Fibroblast of skin of left quadriceps (primary cell): ENCODE measurements at regions not wholly inside any gene's neighbourhood (a gene's known extent, or its start where the extent isn't known, plus 50 kb on each side); places are given as distances from the start of the nearest gene placed in this dataset.

Experiments used
- DNase-seq, 2 experiments: peaks; one replicate each; pipeline ENCODE4 v3.0.0-alpha.2; 2013; ENCODE audit warnings: low read depth in 2 of 2

DNA sequence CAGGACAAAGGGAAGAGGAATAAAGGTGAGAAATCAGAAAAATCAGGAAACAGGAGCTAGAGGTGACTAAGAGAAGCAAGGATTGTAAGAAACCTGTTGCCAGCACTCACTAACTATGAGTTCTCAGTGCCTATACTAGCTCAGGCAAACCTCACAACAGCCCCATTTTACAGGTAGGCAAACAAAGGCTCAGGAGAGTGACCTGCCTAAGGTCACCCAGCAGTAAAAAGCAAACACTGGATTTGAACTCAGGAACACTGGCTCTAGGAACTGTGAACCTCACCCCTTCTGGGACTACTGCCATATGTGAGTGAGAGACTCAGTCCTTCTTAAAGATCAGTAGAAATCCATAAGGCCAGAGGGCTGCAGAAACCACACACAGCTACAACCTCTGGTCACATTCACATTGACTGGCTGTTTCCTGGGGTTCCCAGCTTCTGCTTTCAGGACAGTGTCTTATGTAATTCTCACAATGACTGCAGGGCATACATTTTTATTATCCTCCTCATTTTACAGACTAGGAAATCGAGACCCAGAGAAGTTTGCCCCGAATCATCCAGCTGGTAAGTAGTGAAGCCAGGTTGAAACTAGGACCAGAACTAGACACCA lies 80.7 kb upstream of the MAFB start:
- no peak for DNase-seq

DNA sequence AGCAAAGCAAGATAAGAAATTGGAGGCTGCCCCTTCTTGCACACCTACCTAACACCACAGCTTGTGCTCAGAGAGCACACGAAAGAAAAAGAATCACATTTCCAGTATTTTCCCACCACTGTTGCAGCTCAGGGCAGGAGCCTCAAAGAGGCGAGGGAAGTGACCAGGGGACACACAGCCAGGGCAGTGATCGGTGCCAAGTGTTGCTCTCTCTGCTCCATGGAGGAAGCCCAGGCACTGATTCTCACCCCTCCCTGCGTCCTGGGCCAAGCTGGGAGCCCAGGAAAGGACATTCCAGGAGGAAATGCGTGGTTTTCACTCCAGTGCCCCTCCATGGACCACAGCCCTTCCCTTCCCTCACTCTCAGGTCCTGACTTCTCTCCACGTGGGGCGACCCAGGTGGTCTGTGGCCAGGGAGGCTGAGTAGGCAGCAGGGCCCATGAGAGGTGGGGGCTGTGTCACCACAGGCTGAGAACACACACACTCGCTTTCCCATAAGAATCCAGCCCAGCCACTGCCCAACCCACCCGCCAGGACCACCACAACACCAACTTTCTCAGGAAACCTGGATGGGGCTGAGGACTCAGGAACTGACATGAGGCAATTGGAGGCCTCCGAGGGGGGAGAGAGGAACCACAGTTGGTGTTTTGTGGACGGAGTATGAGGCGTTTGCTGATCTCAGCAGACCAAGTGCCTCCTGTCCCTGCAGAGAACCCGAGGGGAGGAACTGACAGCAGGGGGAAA lies 81.7 kb upstream of the MAFB start:
- no peak for DNase-seq

GRCh38 chr20:40771308-40771610 lies 82.2 kb upstream of the MAFB start:
- no peak for DNase-seq

DNA sequence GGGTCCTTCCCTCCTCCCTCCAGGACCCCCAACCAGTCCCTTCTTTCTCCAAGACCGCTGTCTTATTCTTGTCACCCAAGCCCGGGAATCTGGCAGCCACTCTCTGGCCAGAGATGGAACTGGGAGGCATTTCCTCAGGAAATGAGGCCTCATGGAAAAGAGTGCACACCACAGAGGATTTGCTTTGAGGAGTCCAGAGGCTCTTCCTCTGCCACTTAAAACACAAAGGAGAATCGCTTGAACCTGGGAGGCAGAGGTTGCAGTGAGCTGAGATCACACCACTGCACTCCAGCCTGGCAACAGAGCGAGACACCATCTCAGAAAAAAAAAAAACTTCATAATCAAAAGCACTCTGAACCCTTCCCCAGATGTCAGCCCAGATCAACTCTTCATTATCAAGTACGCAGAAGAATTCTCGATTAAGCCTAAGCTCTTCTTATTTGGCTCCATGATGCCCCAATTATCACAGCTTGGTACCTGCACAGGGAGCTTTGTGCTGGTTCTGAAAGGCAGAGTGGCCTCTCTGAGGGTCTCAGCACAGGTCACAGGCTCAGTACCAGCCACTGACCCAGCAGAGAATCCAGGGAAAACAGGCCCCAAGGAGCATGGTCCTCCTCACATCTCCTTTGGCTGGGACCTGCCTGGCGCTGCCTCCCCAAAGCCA lies 82.9 kb upstream of the MAFB start:
- no peak for DNase-seq

DNA sequence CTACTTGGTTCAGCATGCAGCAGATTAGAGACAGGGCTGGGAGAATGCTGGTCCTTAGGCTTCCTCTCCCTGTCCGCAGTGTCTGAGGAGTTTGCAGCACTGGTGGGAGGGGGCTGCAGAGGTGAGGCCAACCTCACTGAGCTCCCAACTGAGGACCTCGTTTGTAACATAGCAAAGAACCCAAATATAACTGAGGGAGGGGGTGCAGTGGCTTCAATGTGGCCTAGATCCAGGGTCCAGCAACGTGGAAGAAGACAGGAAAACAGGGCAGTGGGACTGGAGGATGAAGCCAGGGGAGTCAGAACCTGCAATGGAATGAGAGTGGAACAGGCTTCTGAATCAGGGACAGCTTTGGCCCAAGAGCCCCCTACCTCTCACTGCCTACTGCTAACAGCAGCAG lies 84.3 kb upstream of the MAFB start:
- DNase-seq, result no peak

GRCh38 chr20:40774252-40774651 lies 85.2 kb upstream of the MAFB start:
- no peak for DNase-seq

GRCh38 chr20:40775561-40776146 lies 86.6 kb upstream of the MAFB start:
- DNase-seq, result no peak

DNA sequence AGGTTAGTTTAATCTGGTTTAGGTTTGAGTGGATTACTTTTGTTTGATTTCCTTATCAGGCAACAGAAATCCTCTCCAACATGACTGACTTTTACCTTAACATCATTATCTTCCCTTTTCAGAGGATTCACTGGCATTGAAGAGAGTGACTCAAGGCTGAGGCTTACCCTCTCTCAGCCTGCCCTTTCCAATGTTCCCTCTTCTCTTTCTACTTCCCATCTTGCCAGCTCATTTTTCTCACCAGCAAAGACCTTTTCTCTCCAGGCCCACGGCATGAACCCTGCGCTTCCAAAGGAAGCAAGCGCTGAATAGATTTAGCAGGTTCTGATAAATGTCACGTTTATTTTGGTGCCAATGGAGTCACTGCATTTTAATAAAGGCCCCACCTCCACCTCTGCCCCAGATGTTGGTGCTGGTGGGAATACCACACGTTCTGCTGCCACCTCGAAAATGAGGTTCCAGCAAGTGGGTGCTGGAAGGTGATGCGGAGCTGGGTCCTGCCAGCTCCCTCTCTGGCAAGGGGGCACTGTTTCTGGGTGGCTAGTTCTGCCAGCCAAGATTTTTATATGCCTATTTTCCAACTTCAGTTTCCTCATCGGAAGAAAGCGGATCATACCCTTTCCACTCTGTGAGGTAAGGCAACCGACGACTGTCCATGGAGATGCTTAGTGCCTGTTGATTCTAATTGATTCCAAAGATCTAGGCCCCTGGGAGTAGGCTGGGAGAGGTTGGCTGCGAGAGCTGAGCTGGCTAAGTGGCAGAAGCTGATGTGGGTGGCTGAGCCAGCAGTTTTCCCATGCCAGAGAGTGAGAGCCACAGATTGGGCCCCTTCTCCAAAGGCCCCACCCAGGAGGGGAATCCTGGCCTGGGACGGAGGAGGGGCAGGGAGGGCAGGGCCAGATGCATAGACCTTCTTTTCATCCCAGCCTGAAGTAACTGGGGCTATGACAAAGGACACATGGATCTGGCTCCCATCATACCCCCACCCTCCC lies 87.7 kb upstream of the MAFB start:
- DNase-seq, result no peak

DNA sequence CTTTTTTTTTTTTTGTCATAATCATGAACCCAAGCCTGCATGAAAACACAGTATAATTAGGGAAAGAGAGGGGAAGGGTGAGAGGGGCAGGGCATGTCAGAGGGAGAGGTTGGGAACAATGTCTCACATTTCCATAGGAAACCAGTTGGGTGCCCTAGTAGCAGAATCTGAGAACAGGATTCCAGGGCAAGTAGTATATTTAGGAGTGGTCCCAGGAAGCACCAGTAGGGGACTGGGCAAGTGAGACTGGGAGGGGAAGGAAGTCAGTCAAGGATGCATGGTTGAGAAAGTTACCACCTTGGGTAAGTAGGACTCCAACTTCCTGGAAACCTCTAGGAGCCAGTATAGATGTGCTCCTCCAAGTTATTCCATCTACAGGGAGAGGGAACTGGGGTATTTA lies 88.6 kb upstream of the MAFB start:
- no peak for DNase-seq

- no peak for DNase-seq
Measured at GRCh38 chr20:40778894-40779496, 90.0 kb upstream of the MAFB start.

GRCh38 chr20:40781327-40782042 lies 92.4 kb upstream of the MAFB start:
- DNase-seq, result no peak

DNA sequence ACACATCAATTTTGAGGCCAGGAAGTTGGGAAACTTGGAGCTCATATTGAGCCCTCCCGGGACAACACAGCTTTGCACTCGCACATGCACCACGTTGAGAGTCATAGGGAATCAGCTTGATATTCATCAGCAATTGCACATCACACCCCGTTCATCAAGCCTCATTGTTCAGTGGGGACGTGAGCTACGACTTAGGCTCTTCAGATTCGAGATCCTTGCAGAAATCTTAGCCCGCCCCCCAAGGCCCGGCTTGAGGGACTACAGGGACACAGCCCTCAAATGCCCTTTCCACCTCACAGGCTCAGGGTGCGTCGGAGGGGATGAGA lies 93.0 kb upstream of the MAFB start:
- DNase-seq, result no peak

DNA sequence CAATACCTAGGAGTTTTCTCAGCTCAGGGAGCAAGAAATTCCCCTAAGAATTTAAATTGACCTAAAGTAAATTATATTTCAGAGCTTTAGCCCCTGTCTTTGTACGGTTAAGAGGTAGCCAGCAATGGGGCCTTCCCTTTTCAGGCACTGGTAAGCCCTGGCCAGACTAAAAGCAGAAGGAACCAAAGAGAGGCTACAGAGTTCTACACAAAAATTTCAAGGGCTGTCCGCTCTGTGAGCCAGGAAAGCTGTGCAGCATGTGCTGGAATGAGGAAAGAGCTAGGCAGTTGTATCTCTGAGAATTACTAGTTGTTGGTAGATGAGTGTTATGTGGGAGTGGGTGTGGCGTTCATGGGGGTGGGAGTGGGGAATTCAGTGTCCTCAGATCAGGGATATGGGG lies 96.3 kb upstream of the MAFB start:
- DNase-seq, result no peak

GRCh38 chr20:40786336-40786735 lies 97.3 kb upstream of the MAFB start:
- no peak for DNase-seq

GRCh38 chr20:40787941-40788340 lies 98.9 kb upstream of the MAFB start:
- no peak for DNase-seq

GRCh38 chr20:40797425-40797824 lies 108.4 kb upstream of the MAFB start:
- DNase-seq, result peak in 1 of 2 experiments; percentile 0

DNA sequence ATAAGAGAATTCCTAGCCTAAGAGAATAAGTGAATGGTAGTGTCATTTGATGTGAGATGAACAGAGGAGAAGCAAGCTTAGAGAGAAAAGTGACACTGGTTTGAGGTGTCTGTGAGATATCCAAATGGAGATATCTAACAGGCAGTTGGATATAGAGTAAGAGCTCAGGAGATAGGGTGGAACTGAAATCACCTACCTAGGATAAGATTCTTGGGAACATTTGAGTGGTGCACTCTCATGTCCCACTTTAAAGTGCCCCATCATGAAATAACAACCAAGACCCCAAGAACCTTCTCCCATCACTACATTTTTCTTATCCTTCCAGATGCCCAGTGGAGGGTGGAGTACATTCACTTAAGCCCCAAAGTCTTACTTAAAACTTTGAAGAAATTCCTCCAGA lies 109.0 kb upstream of the MAFB start:
- DNase-seq, result no peak

DNA sequence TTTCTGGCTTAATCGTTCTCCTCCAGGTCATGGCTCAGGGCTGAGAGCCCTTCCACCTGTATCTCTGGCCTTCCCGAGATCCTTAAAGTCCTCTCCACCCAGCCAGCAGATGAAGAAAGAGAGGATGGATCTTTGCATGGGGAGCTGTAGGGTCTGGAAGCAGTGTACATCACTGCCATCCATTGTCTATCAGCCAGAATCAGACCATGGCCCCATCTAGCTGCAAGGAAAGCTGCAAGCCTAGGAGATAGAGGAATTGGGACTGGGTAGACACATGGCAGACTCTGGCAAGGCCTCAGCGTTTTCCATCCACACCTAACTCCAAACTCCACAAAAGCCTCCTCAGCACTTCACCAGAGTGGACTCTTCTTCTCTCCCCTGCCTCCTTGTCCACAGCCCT lies 113.8 kb upstream of the MAFB start:
- DNase-seq, result no peak

GRCh38 chr20:40803381-40803780 lies 114.3 kb upstream of the MAFB start:
- no peak for DNase-seq

DNA sequence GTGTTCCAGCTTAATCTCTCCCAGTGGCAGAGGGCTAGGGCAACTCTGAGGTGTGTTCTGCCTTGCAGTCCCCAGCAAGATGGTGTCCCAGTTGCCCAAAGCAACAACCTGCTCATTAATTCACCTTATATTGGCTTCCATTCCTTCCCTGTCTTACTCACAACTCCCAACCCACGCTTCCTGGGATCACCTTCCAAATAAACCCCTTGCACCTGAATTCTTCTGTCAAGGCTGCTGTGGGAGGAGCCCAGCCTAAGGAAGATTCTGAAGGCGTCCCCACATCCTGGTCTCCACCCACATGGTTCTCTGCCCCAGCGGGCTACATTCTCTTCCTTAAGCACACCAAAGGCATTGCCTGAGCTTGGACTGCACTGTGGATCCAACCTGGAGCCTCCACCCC lies 116.6 kb upstream of the MAFB start:
- DNase-seq, result no peak
